ENCODE measurements at regions not wholly inside any gene's neighbourhood (a gene's known extent, or its start where the extent isn't known, plus 50 kb on each side); places are given as distances from the start of the nearest gene placed in this dataset.

- TF ChIP-seq CTCF (IDR thresholded peaks at IDR 0.05; ENCODE audit: insufficient read depth, low read length): no peak
- no peak for TF ChIP-seq POLR2AphosphoS5 (IDR thresholded peaks at IDR 0.05; ENCODE audit: low read depth)
- no peak for TF ChIP-seq REST (IDR thresholded peaks at IDR 0.05; ENCODE audit: insufficient replicate concordance, low read depth)
- no peak for TF ChIP-seq SPI1 (IDR thresholded peaks at IDR 0.05; ENCODE audit: borderline replicate concordance, low read depth)
- TF ChIP-seq GABPA (IDR thresholded peaks at IDR 0.05; ENCODE audit: low read depth): no peak
These were observed 1417.1 kb upstream of the ATXN8OS start for GRCh38 chr13:68690567-68690966.

All from HL-60 (cell line).